ENCODE measurements at regions not wholly inside any gene's neighbourhood (a gene's known extent, or its start where the extent isn't known, plus 50 kb on each side); places are given as distances from the start of the nearest gene placed in this dataset.

DNA sequence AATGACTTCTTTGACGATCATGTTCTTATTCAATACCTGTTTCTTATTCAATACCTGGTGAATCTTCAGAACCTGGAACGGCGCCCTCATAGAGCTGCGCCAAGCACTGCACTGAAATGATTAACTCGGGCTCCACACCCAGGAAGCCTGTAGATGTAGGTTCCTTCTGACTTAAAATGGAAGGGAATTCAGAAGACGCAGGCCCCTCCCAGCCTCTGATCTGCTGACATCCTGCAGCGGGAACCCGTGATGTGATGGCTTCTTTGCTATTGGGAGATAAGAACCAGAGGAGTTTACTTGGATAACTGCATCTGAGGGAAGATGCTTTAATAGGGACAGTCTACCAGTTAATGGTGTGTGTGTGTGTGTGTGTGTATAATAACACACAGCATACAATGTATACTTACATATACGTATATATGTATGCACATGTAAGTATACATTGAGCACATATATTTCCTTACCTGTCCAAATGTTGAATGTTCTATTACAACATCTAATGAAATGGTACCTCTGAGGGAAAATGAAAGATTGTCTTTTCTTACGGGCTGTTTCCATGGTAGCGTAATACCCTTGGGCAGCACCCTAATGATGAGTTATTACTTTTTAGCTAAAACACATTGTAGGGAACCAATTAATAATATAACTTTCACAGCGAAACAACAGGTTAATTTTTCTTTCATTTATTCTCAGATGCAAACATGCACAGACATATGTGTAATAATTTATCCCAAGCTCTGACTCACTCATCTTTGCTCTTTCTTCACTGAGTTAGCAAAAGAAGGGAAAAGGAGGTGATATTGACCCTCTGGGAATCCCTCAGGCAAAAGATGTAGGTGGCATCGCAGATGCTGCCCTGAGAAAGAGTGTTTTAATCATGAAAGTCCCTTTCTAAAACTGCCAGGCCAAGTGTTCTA is 379.8 kb downstream of the SIPA1L2 start:
- TF ChIP-seq MAZ (IDR thresholded peaks at IDR 0.05; ENCODE audit: borderline replicate concordance, low read depth, low read length): no peak
- TF ChIP-seq, protein P1, sequence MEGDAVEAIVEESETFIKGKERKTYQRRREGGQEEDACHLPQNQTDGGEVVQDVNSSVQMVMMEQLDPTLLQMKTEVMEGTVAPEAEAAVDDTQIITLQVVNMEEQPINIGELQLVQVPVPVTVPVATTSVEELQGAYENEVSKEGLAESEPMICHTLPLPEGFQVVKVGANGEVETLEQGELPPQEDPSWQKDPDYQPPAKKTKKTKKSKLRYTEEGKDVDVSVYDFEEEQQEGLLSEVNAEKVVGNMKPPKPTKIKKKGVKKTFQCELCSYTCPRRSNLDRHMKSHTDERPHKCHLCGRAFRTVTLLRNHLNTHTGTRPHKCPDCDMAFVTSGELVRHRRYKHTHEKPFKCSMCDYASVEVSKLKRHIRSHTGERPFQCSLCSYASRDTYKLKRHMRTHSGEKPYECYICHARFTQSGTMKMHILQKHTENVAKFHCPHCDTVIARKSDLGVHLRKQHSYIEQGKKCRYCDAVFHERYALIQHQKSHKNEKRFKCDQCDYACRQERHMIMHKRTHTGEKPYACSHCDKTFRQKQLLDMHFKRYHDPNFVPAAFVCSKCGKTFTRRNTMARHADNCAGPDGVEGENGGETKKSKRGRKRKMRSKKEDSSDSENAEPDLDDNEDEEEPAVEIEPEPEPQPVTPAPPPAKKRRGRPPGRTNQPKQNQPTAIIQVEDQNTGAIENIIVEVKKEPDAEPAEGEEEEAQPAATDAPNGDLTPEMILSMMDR (conservative IDR thresholded peaks at IDR 0.05; ENCODE audit: low read depth, low read length): no peak

Data from IMR-90 (cell line).